ENCODE measurements at regions not wholly inside any gene's neighbourhood (a gene's known extent, or its start where the extent isn't known, plus 50 kb on each side); places are given as distances from the start of the nearest gene placed in this dataset.
"Not testable (repeated sequence)": the region's sequence is repeated elsewhere in the genome, so short reads cannot be mapped to it uniquely, and the experiment has no call there.

GRCh38 chr10:34058845-34059614 is 724.6 kb upstream of the NRP1 start:
- DNase-seq = no peak

GRCh38 chr10:34055410-34055985 is 721.0 kb upstream of the NRP1 start:
- DNase-seq = not testable (repeated sequence)

- no peak for DNase-seq
These were observed 715.4 kb upstream of the NRP1 start for GRCh38 chr10:34049887-34050286.

GRCh38 chr10:34049469-34049868 is 715.0 kb upstream of the NRP1 start:
- DNase-seq = no peak

- no peak for DNase-seq
These were observed 712.9 kb upstream of the NRP1 start for GRCh38 chr10:34047389-34047788.

- no peak for DNase-seq
These were observed 712.1 kb upstream of the NRP1 start for GRCh38 chr10:34046506-34047034.

- DNase-seq = no peak
These were observed 711.2 kb upstream of the NRP1 start for GRCh38 chr10:34045571-34046190.

- no peak for DNase-seq
These were observed 707.4 kb upstream of the NRP1 start for GRCh38 chr10:34041871-34042270.

- no peak for DNase-seq
These were observed 703.0 kb upstream of the NRP1 start for GRCh38 chr10:34037499-34037898.

- DNase-seq = not testable (repeated sequence)
These were observed 700.8 kb upstream of the NRP1 start for GRCh38 chr10:34035241-34035790.

- no peak for DNase-seq
These were observed 698.6 kb upstream of the NRP1 start for GRCh38 chr10:34033078-34033477.

- DNase-seq = no peak
These were observed 698.1 kb upstream of the NRP1 start for GRCh38 chr10:34032564-34032963.

- no peak for DNase-seq
These were observed 696.9 kb upstream of the NRP1 start for GRCh38 chr10:34031400-34031799.

GRCh38 chr10:34029455-34029854 is 695.0 kb upstream of the NRP1 start:
- no peak for DNase-seq

GRCh38 chr10:34028936-34029335 is 694.5 kb upstream of the NRP1 start:
- DNase-seq = no peak

GRCh38 chr10:34024693-34025425 is 690.4 kb upstream of the NRP1 start:
- DNase-seq = no peak

- no peak for DNase-seq
These were observed 689.8 kb upstream of the NRP1 start for GRCh38 chr10:34024282-34024681.

- DNase-seq = no peak
These were observed 687.7 kb upstream of the NRP1 start for GRCh38 chr10:34022195-34022594.

GRCh38 chr10:34018784-34019183 is 684.3 kb upstream of the NRP1 start:
- DNase-seq = no peak

GRCh38 chr10:34018129-34018528 is 683.7 kb upstream of the NRP1 start:
- no peak for DNase-seq

- no peak for DNase-seq
These were observed 682.8 kb upstream of the NRP1 start for GRCh38 chr10:34017281-34017680.

GRCh38 chr10:34016576-34016975 is 682.1 kb upstream of the NRP1 start:
- DNase-seq = no peak

GRCh38 chr10:34015700-34016099 is 681.2 kb upstream of the NRP1 start:
- DNase-seq = no peak
